AG04449 (cell line): ENCODE measurements at regions not wholly inside any gene's neighbourhood (a gene's known extent, or its start where the extent isn't known, plus 50 kb on each side); places are given as distances from the start of the nearest gene placed in this dataset.

Experiments
- CTCF ChIA-PET: fragments of 350-600 bp; formaldehyde crosslinking; extraction: SDS; loops from one replicate; lab custom pipeline; 2021; ENCODE audit warnings: antibody characterized with exemption; lab: Yijun Ruan, JAX
- POLR2A ChIA-PET: fragments of 400-600, 350-600 bp; formaldehyde crosslinking; extraction: SDS; loops from one replicate; lab custom pipeline; 2020; ENCODE audit warnings: antibody characterized with exemption, inconsistent platforms; lab: Yijun Ruan, JAX
- DNase-seq: peaks from one replicate; pipeline ENCODE4 v3.0.0-alpha.2; 2010; ENCODE audit warnings: low read depth, low spot score
- H3K4me3 ChIP-seq: 2 replicates; pipeline ENCODE4 v1.5.1; 2011; ENCODE audit warnings: low read depth, mild to moderate bottlenecking, control low read depth, low read length
- TF ChIP-seq, protein P1 (sequence below): IDR thresholded peaks from one replicate; pipeline ENCODE4 v1.5.1; 2011; ENCODE audit warnings: mild to moderate bottlenecking, moderate library complexity, low read length, control low read depth, inconsistent platforms; ENCODE audit not compliant: insufficient read depth; ENCODE audit errors: missing control alignments

GRCh38 chr1:100791586-100791985 lies 72.0 kb downstream of the VCAM1 start:
- CTCF ChIA-PET: no interaction called here
- TF ChIP-seq, protein P1, sequence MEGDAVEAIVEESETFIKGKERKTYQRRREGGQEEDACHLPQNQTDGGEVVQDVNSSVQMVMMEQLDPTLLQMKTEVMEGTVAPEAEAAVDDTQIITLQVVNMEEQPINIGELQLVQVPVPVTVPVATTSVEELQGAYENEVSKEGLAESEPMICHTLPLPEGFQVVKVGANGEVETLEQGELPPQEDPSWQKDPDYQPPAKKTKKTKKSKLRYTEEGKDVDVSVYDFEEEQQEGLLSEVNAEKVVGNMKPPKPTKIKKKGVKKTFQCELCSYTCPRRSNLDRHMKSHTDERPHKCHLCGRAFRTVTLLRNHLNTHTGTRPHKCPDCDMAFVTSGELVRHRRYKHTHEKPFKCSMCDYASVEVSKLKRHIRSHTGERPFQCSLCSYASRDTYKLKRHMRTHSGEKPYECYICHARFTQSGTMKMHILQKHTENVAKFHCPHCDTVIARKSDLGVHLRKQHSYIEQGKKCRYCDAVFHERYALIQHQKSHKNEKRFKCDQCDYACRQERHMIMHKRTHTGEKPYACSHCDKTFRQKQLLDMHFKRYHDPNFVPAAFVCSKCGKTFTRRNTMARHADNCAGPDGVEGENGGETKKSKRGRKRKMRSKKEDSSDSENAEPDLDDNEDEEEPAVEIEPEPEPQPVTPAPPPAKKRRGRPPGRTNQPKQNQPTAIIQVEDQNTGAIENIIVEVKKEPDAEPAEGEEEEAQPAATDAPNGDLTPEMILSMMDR: no peak
- POLR2A ChIA-PET: no interaction called here
- no peak overlapping the region for H3K4me3 ChIP-seq
- DNase-seq: no peak

- no peak overlapping the region for H3K4me3 ChIP-seq
- TF ChIP-seq, protein P1: no peak
- DNase-seq: no peak
- POLR2A ChIA-PET: no interaction called here
- CTCF ChIA-PET: no interaction called here
Measured at GRCh38 chr1:100793659-100794058, 74.1 kb downstream of the VCAM1 start.

GRCh38 chr1:100794748-100795645 lies 75.5 kb downstream of the VCAM1 start:
- no peak for DNase-seq
- TF ChIP-seq, protein P1: no peak
- ChIA-PET CTCF (no interaction called here), POLR2A (no interaction called here)
- H3K4me3 ChIP-seq: no peak overlapping the region

- ChIA-PET POLR2A (no interaction called here), CTCF (no interaction called here)
- no peak for DNase-seq
- H3K4me3 ChIP-seq: no peak overlapping the region
- TF ChIP-seq, protein P1: no peak
Measured at GRCh38 chr1:100795646-100795985, 76.1 kb downstream of the VCAM1 start.

- no peak overlapping the region for H3K4me3 ChIP-seq
- TF ChIP-seq, protein P1: no peak
- CTCF ChIA-PET: no interaction called here
- POLR2A ChIA-PET: no interaction called here
- no peak for DNase-seq
Measured at GRCh38 chr1:100796046-100796445, 76.5 kb downstream of the VCAM1 start.

- ChIA-PET POLR2A (no interaction called here), CTCF (no interaction called here)
- TF ChIP-seq, protein P1: no peak
- H3K4me3 ChIP-seq: no peak overlapping the region
- DNase-seq: no peak
Measured at GRCh38 chr1:100799548-100799947, 80.0 kb downstream of the VCAM1 start.
